GM11168 (cell line): ENCODE measurements at regions not wholly inside any gene's neighbourhood (a gene's known extent, or its start where the extent isn't known, plus 50 kb on each side); places are given as distances from the start of the nearest gene placed in this dataset.

ENCODE experiments used
- in situ Hi-C: fragments of 300-500 bp; cut with MboI; formaldehyde crosslinking; loops from one replicate; pipeline ENCODE4 v1.12.0; 2022; ENCODE audit warnings: low sequenced_read_pairs; ENCODE audit not compliant: unreplicated experiment

DNA sequence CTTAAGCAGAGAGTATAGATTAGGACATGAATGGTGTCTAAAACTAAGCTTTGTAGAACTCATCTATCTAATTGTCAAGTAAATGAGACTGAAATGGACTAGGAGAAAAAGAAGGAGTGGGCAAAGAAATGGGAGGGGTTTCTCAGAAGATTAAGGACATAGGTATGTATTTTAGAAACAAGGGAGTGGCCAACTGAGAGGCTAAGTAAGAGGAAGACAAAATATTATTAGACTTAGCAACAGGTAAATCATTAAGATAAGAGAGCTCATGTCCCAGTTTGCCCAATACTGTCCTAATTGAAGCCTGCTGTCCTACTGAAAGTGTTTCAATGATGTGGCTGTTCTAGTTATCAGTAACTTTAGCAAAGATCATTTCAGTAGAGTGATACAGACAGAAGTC lies 171.4 kb downstream of the KITLG start:
- in situ Hi-C loops = no loop called here

- in situ Hi-C loops = no loop called here
Observed at GRCh38 chr12:88409257-88409656, 171.0 kb downstream of the KITLG start.

- in situ Hi-C loops = no loop called here
Observed at GRCh38 chr12:88411689-88412088, 168.6 kb downstream of the KITLG start.

GRCh38 chr12:88413646-88414045 lies 166.6 kb downstream of the KITLG start:
- in situ Hi-C loops = no loop called here

DNA sequence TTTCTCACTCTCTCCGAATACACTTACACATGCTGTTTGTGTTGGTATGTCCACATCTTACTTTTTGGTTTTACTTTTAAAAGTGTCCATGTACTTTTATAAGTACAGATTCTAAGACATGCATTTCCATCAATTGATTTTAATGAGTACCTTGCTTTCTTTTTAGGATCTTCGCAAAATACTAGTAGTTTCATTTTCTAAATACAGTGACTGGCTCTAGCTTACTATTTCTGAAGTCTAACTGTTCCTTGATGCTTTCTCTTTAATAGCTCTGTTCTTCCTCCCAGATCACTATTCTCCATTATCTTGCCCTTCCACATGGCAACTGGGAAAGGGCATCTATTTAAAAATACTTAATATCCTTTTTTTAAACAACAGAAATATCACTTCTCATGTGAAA lies 164.1 kb downstream of the KITLG start:
- in situ Hi-C loops = no loop called here

- in situ Hi-C loops = no loop called here
Observed at GRCh38 chr12:88416786-88417185, 163.5 kb downstream of the KITLG start.

DNA sequence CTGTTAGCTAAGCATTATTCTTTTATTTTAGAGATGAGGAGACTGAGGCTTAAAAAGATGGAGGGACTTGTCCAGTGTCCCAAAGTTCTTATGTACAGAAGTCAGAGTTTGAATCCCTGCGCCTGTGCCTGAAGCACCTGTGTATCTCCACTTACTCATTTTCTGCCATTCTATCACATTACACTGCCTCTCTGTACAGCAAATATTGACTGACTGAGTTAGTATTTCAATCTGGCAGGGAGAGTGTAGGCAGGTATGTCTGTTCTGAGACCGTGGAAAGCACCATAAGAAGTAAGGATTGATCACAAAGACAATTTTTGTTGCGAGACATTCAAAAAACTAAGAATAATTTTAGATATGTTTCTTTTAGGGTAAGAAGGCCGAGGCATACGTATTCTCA lies 162.7 kb downstream of the KITLG start:
- in situ Hi-C loops = no loop called here

DNA sequence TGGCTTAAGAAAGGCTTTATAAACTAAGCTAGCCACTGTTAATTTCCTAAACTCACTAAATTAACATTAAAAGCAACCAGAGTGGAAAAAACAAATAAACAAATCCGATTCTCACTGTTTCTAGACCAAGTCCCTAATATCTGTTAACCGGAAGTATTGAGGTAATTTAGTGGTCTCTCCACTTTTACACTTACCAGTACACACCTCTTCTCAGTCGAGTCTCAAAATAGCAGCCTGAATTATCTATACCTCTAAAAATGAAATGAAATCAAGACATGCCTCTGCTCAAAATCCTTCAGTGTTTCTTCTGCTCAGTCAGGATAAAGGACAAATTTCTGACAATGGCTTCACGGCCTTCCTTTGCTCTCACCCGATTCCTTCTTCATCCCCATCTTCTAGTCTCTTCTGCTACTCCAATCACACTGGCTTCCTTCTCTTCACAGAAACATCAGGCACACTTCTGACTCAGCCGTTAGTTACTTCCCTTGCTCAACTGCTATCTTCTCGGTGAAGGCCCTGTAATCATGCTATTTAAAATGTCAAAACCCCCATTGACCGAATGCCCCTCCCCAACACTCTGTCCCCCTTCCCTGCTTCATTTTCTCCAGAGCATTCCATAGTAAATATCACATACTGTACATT lies 161.3 kb downstream of the KITLG start:
- in situ Hi-C loops = no loop called here

- in situ Hi-C loops = no loop called here
Observed at GRCh38 chr12:88419794-88420193, 160.5 kb downstream of the KITLG start.

DNA sequence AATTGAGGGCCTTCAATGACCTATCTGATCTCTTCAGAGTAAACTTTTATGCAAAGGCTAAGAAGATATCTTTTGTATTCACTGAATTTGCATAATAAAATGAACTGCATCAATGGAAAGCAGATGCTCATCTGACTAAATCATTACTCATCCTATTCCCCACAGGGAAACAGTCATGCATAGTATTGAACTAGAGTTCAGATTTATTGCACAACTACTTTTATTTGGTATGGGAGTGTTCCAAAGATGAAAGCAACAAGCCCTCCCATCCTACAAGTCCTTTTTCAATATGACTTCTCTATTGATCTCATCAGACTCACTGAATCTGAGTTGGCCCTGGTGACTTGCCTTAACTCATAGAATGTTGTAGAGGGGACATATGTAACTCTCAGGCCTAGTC lies 159.8 kb downstream of the KITLG start:
- in situ Hi-C loops = no loop called here

DNA sequence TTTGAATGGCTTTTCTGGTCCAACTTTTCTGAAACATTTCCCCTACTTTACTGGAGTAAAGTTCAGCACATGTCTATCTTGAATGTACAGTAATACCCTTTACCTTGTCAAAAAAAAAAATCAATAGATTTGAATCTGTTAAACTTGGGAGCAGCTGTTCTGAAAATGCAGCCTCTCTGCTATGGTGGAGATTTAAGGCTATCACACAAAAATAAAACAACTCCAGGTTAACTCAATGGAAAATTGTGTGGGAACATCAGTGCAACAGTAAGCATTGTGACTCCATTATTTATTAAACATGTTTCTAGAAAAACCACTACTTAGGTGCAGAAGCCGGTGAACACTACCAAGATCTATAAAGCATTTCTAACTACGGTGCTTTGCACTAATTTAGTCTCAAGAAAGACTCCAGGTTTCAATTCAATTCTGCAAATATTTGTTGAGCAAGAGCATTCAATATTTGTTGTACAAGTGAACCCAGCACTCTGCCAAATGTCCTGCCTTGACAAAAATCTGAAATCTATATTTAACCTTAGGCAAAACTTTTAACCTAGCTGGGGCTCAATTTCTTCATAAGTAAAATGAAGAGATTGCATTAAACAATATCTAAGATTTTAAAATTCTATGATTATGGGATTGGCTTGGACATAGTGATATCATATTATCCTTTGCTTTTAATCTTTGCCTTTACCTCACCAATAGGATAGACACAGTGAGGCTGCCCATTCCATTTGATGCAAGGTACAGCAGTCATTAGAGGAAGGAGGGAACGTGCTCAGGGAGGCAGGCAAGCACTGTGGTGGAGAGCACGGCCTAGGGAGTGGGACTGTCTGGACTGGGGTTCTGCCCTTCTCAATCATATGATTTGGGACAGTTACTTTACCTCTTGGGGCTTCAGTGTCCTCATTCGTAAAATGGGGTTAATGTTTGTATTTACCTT lies 155.2 kb downstream of the KITLG start:
- in situ Hi-C loops = no loop called here

- in situ Hi-C loops = no loop called here
Observed at GRCh38 chr12:88428350-88428749, 151.9 kb downstream of the KITLG start.

DNA sequence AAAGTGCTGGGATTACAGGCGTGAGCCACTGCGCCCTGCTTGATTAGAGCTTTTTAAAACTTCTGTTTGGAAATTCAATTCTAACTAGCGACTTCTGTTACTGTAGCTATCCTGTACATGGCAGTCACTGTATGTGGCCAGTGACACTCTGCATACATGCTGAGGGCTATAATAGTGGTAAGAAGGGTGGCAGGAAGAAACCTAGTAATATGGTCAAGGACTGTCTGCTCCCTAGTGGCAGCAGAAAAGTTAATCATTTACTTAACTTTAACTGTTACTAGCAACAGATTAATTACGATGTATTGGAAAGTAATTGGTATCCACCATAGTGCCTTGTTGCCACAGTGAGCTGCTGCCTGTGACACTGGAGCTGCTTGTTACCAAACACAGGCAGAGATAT lies 149.0 kb downstream of the KITLG start:
- in situ Hi-C loops = no loop called here

DNA sequence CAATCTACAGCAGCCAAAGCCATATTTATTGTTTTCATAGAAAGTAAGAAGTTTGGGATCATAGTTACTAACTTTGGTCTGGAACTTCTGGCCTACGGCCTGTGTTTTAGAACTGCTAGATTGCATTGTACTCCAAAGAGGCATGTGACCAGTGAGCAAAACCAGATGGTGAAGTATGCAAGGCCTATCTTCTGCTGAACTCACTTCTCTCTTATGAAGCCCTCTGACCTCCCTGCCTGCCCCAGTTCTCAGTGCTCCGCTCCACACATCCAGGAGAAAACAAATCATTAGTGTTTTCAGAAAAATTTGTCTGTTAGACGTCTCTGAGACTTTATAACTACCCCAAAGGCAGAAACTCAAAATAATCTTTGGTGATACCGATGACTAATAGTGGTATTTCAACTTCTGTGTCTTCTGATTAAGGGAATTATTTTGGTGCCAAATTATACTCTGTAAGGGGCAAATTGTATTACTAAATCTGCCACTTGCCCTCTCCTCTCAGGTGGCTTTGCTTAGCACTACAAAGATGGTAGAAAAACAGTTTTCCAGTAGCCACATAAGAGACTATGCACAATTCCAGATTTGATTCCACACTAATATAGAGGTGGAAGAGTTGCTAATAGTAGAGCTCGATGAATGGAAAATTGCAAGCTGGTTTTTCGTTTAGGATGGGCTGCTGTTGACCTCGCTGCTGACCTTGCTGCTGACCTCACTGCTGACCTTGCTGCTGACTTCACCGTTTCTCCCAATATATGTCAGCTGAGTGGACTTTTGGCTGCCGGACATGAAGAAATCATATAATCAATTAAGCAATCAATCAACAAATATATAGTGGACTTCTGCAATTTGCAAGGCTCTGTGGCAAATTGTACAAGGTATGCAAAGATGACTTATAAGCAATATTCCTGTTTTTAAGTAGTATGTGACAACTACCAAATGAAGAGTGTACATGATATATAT lies 147.5 kb downstream of the KITLG start:
- in situ Hi-C loops = no loop called here

GRCh38 chr12:88433997-88434703 lies 146.1 kb downstream of the KITLG start:
- in situ Hi-C loops = no loop called here

GRCh38 chr12:88435334-88436076 lies 144.8 kb downstream of the KITLG start:
- in situ Hi-C loops = no loop called here

GRCh38 chr12:88437226-88437625 lies 143.0 kb downstream of the KITLG start:
- in situ Hi-C loops = no loop called here
